T-helper 17 cell (primary cell): ENCODE measurements at regions not wholly inside any gene's neighbourhood (a gene's known extent, or its start where the extent isn't known, plus 50 kb on each side); places are given as distances from the start of the nearest gene placed in this dataset.
"Not testable (repeated sequence)": the region's sequence is repeated elsewhere in the genome, so short reads cannot be mapped to it uniquely, and the experiment has no call there.

Experiments
- ATAC-seq: fragments of 150-1000 bp; cut with Tn5 transposase; 2 replicates; pipeline ENCODE4 v1.10.0; 2021; ENCODE audit warnings: mild to moderate bottlenecking, moderate library complexity
- DNase-seq, 3 donors: peaks; one replicate each; pipeline versions ENCODE4 v3.0.0 to v3.0.0-alpha.2; 2020 to 2021
- H3K9me3 ChIP-seq: one replicate; pipeline ENCODE4 v1.7.0; 2013; ENCODE audit warnings: low read length, mild to moderate bottlenecking; ENCODE audit not compliant: control insufficient read depth, poor library complexity, severe bottlenecking
- H3K27ac Mint-ChIP-seq: one replicate; pipeline ENCODE4 v1.8.0; 2022; ENCODE audit warnings: mild to moderate bottlenecking, moderate library complexity, mixed read lengths
- H3K27me3 Mint-ChIP-seq: one replicate; pipeline ENCODE4 v1.8.0; 2022; ENCODE audit warnings: mixed read lengths
- H3K36me3 Mint-ChIP-seq: one replicate; pipeline ENCODE4 v1.8.0; 2022; ENCODE audit warnings: low read depth, mixed read lengths
- H3K4me1 Mint-ChIP-seq: one replicate; pipeline ENCODE4 v1.8.0; 2022; ENCODE audit warnings: mild to moderate bottlenecking, mixed read lengths
- H3K4me3 Mint-ChIP-seq: one replicate; pipeline ENCODE4 v1.8.0; 2022; ENCODE audit warnings: mild to moderate bottlenecking, moderate library complexity, mixed read lengths

GRCh38 chr1:242985096-242985495, 270.0 kb downstream of the CEP170 start:
- DNase-seq, H3K36me3 Mint-ChIP-seq, H3K9me3 ChIP-seq, H3K27ac Mint-ChIP-seq, ATAC-seq, H3K27me3 Mint-ChIP-seq, H3K4me1 Mint-ChIP-seq, H3K4me3 Mint-ChIP-seq: not testable (repeated sequence)

GRCh38 chr1:242973341-242973740, 281.7 kb downstream of the CEP170 start:
- ATAC-seq, H3K27ac Mint-ChIP-seq, H3K9me3 ChIP-seq, H3K27me3 Mint-ChIP-seq, H3K4me1 Mint-ChIP-seq, DNase-seq, H3K36me3 Mint-ChIP-seq, H3K4me3 Mint-ChIP-seq: not testable (repeated sequence)

GRCh38 chr1:242966892-242967291, 288.2 kb downstream of the CEP170 start:
- H3K27me3 Mint-ChIP-seq, result peaks cover 5% of the 10 kb centered on the region
- ATAC-seq (no peak), DNase-seq (no peak)
- no peak overlapping the region for H3K4me3 Mint-ChIP-seq
- H3K27ac Mint-ChIP-seq, result no peak overlapping the region
- no peaks in the 10 kb centered on the region for H3K9me3 ChIP-seq
- H3K36me3 Mint-ChIP-seq, result no peaks in the 10 kb centered on the region
- no peaks in the 10 kb centered on the region for H3K4me1 Mint-ChIP-seq

- H3K27me3 Mint-ChIP-seq, ATAC-seq, H3K4me1 Mint-ChIP-seq, H3K9me3 ChIP-seq, H3K27ac Mint-ChIP-seq, H3K4me3 Mint-ChIP-seq, H3K36me3 Mint-ChIP-seq, DNase-seq: not testable (repeated sequence)
Observed at GRCh38 chr1:242959397-242959796, 295.7 kb downstream of the CEP170 start.

- DNase-seq, H3K27ac Mint-ChIP-seq, H3K36me3 Mint-ChIP-seq, H3K4me3 Mint-ChIP-seq, H3K27me3 Mint-ChIP-seq, ATAC-seq, H3K4me1 Mint-ChIP-seq, H3K9me3 ChIP-seq: not testable (repeated sequence)
Observed at GRCh38 chr1:242954945-242955344, 300.1 kb downstream of the CEP170 start.

GRCh38 chr1:242946206-242946605, 308.9 kb downstream of the CEP170 start:
- no peak for DNase-seq
- H3K9me3 ChIP-seq, result no peaks in the 10 kb centered on the region
- no peak overlapping the region for H3K27ac Mint-ChIP-seq
- no peaks in the 10 kb centered on the region for H3K36me3 Mint-ChIP-seq
- H3K4me1 Mint-ChIP-seq, result no peaks in the 10 kb centered on the region
- H3K4me3 Mint-ChIP-seq, result no peak overlapping the region
- no peak for ATAC-seq
- H3K27me3 Mint-ChIP-seq, result no peaks in the 10 kb centered on the region

GRCh38 chr1:242936725-242937124, 318.4 kb downstream of the CEP170 start:
- not testable (repeated sequence) for H3K27ac Mint-ChIP-seq, H3K9me3 ChIP-seq, DNase-seq, H3K4me3 Mint-ChIP-seq, H3K27me3 Mint-ChIP-seq, H3K36me3 Mint-ChIP-seq, H3K4me1 Mint-ChIP-seq, ATAC-seq

- H3K27me3 Mint-ChIP-seq, ATAC-seq, DNase-seq: not testable (repeated sequence)
Observed at GRCh38 chr1:242924717-242925116, 330.4 kb downstream of the CEP170 start.

GRCh38 chr1:242923603-242924002, 331.5 kb downstream of the CEP170 start:
- H3K27me3 Mint-ChIP-seq, H3K36me3 Mint-ChIP-seq, H3K4me3 Mint-ChIP-seq, ATAC-seq, H3K9me3 ChIP-seq, H3K27ac Mint-ChIP-seq, DNase-seq, H3K4me1 Mint-ChIP-seq: not testable (repeated sequence)

More at GRCh38 chr1:242924717-242925116, 330.4 kb downstream of the CEP170 start:
- not testable (repeated sequence) for H3K4me1 Mint-ChIP-seq, H3K9me3 ChIP-seq, H3K36me3 Mint-ChIP-seq, H3K27ac Mint-ChIP-seq, H3K4me3 Mint-ChIP-seq

- H3K4me1 Mint-ChIP-seq, ATAC-seq, H3K27me3 Mint-ChIP-seq, H3K27ac Mint-ChIP-seq, H3K4me3 Mint-ChIP-seq, DNase-seq, H3K9me3 ChIP-seq, H3K36me3 Mint-ChIP-seq: not testable (repeated sequence)
Observed at GRCh38 chr1:242914729-242915128, 340.4 kb downstream of the CEP170 start.

GRCh38 chr1:242912855-242913254, 342.2 kb downstream of the CEP170 start:
- not testable (repeated sequence) for H3K27ac Mint-ChIP-seq, ATAC-seq, DNase-seq, H3K27me3 Mint-ChIP-seq, H3K9me3 ChIP-seq, H3K36me3 Mint-ChIP-seq, H3K4me1 Mint-ChIP-seq, H3K4me3 Mint-ChIP-seq

GRCh38 chr1:242900558-242900957, 354.5 kb downstream of the CEP170 start:
- not testable (repeated sequence) for H3K9me3 ChIP-seq, H3K27me3 Mint-ChIP-seq, H3K4me1 Mint-ChIP-seq, H3K27ac Mint-ChIP-seq, H3K36me3 Mint-ChIP-seq, ATAC-seq, H3K4me3 Mint-ChIP-seq, DNase-seq

GRCh38 chr1:242890192-242890741, 364.8 kb downstream of the CEP170 start:
- H3K4me3 Mint-ChIP-seq, result no peak overlapping the region
- DNase-seq, result no peak

GRCh38 chr1:242886137-242886536, 361.6 kb upstream of the PLD5 start:
- H3K9me3 ChIP-seq, result no peaks in the 10 kb centered on the region
- DNase-seq (no peak), ATAC-seq (no peak)
- Mint-ChIP-seq H3K36me3 (peaks cover 3% of the 10 kb centered on the region), H3K27ac (no peak overlapping the region), H3K27me3 (peaks cover 9% of the 10 kb centered on the region), H3K4me3 (no peak overlapping the region), H3K4me1 (no peaks in the 10 kb centered on the region)

More at GRCh38 chr1:242890192-242890741, 364.8 kb downstream of the CEP170 start:
- H3K27me3 Mint-ChIP-seq, result no peaks in the 10 kb centered on the region
- peaks cover 3% of the 10 kb centered on the region for H3K36me3 Mint-ChIP-seq
- no peak overlapping the region for H3K27ac Mint-ChIP-seq
- H3K9me3 ChIP-seq, result no peaks in the 10 kb centered on the region
- H3K4me1 Mint-ChIP-seq, result no peaks in the 10 kb centered on the region
- ATAC-seq, result no peak
